Epithelial cell of proximal tubule (primary cell): ENCODE measurements at regions not wholly inside any gene's neighbourhood (a gene's known extent, or its start where the extent isn't known, plus 50 kb on each side); places are given as distances from the start of the nearest gene placed in this dataset.

Source experiments
- DNase-seq: peaks from one replicate; pipeline ENCODE4 v3.0.0-alpha.2; 2011; ENCODE audit warnings: low read depth
- H3K4me3 ChIP-seq: 2 replicates; pipeline ENCODE4 v1.5.1; 2011; ENCODE audit warnings: low read depth, mild to moderate bottlenecking, low read length
- CTCF ChIP-seq: conservative IDR thresholded peaks from 2 replicates; pipeline ENCODE4 v1.5.1; 2012; ENCODE audit warnings: low read depth, mild to moderate bottlenecking, low read length

DNA sequence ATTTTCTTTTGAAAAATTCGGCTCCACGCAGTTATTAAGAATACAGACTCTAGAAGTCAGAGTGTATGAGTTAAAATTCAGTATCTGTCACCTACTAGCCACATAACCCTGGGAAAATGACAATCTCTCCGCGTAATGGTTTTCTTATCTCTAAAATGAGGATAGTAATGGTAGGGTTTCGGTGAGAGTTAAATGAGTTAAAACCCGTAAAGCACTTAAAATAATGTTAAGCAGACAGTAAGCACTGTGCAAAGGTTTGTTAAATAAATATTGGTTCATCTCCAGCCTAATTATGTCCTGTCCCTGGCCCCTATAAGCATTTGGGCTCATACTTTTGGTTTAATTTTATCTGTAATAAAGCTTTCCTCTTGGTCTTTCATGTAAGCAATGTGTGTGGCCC is 350.8 kb upstream of the GRIA3 start:
- no peak for TF ChIP-seq CTCF
- no peak overlapping the region for H3K4me3 ChIP-seq
- no peak for DNase-seq

GRCh38 chrX:122835886-122836285 is 348.2 kb upstream of the GRIA3 start:
- TF ChIP-seq CTCF, result no peak
- no peak overlapping the region for H3K4me3 ChIP-seq
- DNase-seq, result no peak

- no peak for DNase-seq
- TF ChIP-seq CTCF, result no peak
- H3K4me3 ChIP-seq, result no peak overlapping the region
These were observed 333.8 kb upstream of the GRIA3 start for GRCh38 chrX:122850326-122850725.

GRCh38 chrX:122856205-122856604 is 327.9 kb upstream of the GRIA3 start:
- no peak for DNase-seq

DNA sequence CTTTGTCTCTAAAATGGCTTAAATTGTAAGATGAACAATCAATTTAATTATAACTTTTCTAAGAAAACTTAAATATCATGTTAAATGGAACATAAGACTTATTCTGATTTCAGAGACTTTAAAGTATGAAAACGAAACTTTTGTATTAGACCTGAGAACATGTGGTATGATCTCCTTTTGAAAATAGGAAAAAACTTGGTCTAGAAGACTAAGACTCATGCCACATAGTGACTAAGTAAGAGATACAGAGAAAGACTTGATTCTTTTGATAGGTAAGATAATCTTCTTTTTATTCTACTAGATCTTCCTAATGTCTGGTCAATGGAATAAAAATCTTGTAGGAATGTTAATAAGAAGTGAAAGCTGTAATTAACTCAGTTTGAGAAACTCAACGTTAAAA is 326.3 kb upstream of the GRIA3 start:
- no peak for TF ChIP-seq CTCF

More at GRCh38 chrX:122856205-122856604, 327.9 kb upstream of the GRIA3 start:
- TF ChIP-seq CTCF, result no peak
- H3K4me3 ChIP-seq, result no peak overlapping the region

GRCh38 chrX:122863067-122863466 is 321.0 kb upstream of the GRIA3 start:
- no peak overlapping the region for H3K4me3 ChIP-seq
- no peak for TF ChIP-seq CTCF
- no peak for DNase-seq

More for the DNA sequence above, 326.3 kb upstream of the GRIA3 start:
- no peak overlapping the region for H3K4me3 ChIP-seq
- DNase-seq, result no peak

- H3K4me3 ChIP-seq, result no peak overlapping the region
- TF ChIP-seq CTCF, result no peak
- DNase-seq, result no peak
These were observed 317.5 kb upstream of the GRIA3 start for GRCh38 chrX:122866532-122866931.
